ENCODE measurements at regions not wholly inside any gene's neighbourhood (a gene's known extent, or its start where the extent isn't known, plus 50 kb on each side); places are given as distances from the start of the nearest gene placed in this dataset.
"Not testable (repeated sequence)": the region's sequence is repeated elsewhere in the genome, so short reads cannot be mapped to it uniquely, and the experiment has no call there.

- no peaks in the 10 kb centered on the region for H3K9me3 ChIP-seq (ENCODE audit: control insufficient read depth, insufficient read depth, low read length)
- H3K27ac ChIP-seq (ENCODE audit: low read length) = no peak overlapping the region
Observed at GRCh38 chr13:21297447-21297846, 121.0 kb downstream of the MRPL57 start.

GRCh38 chr13:21297914-21298831 lies 121.7 kb downstream of the MRPL57 start:
- Histone ChIP-seq H3K4me1 (ENCODE audit: control insufficient read depth, insufficient read depth, low read length) (no peaks in the 10 kb centered on the region), H3K27me3 (ENCODE audit: control insufficient read depth, insufficient read depth, low read length) (no peaks in the 10 kb centered on the region), H3K9me3 (ENCODE audit: control insufficient read depth, insufficient read depth, low read length) (no peaks in the 10 kb centered on the region), H3K36me3 (ENCODE audit: control insufficient read depth, insufficient read depth, low read length) (no peaks in the 10 kb centered on the region), H3K4me3 (ENCODE audit: low read length) (peak overlapping the region; percentile 58), H3K27ac (ENCODE audit: low read length) (no peak overlapping the region)
- WGBS (ENCODE audit: insufficient coverage, insufficient read length) = no CpG with 5 or more reads among the region's 74 CpGs
- DNase-seq (ENCODE audit: low read depth, low spot score) = peak; percentile 81

More at GRCh38 chr13:21297447-21297846, 121.0 kb downstream of the MRPL57 start:
- DNase-seq (ENCODE audit: low read depth, low spot score) = no peak
- Histone ChIP-seq H3K27me3 (ENCODE audit: control insufficient read depth, insufficient read depth, low read length) (no peaks in the 10 kb centered on the region), H3K4me1 (ENCODE audit: control insufficient read depth, insufficient read depth, low read length) (no peaks in the 10 kb centered on the region), H3K4me3 (ENCODE audit: low read length) (no peak overlapping the region), H3K36me3 (ENCODE audit: control insufficient read depth, insufficient read depth, low read length) (no peaks in the 10 kb centered on the region)
- WGBS (ENCODE audit: insufficient coverage, insufficient read length) = 100% methylated on average over 1 of the region's 2 CpGs

GRCh38 chr13:21304256-21304655 lies 127.8 kb downstream of the MRPL57 start:
- H3K27me3 ChIP-seq (ENCODE audit: control insufficient read depth, insufficient read depth, low read length) = no peaks in the 10 kb centered on the region
- no CpG with 5 or more reads among the region's 6 CpGs for WGBS (ENCODE audit: insufficient coverage, insufficient read length)
- 0 out of 2 replicates have a peak, but pooled peaks cover 1% of the 10 kb centered on the region for H3K4me1 ChIP-seq (ENCODE audit: control insufficient read depth, insufficient read depth, low read length)
- DNase-seq (ENCODE audit: low read depth, low spot score) = no peak
- no peaks in the 10 kb centered on the region for H3K36me3 ChIP-seq (ENCODE audit: control insufficient read depth, insufficient read depth, low read length)
- no peak overlapping the region for H3K27ac ChIP-seq (ENCODE audit: low read length)
- H3K4me3 ChIP-seq (ENCODE audit: low read length) = no peak overlapping the region
- H3K9me3 ChIP-seq (ENCODE audit: control insufficient read depth, insufficient read depth, low read length) = no peaks in the 10 kb centered on the region

- DNase-seq (ENCODE audit: low read depth, low spot score); H3K27me3 ChIP-seq (ENCODE audit: control insufficient read depth, insufficient read depth, low read length); H3K9me3 ChIP-seq (ENCODE audit: control insufficient read depth, insufficient read depth, low read length); H3K4me1 ChIP-seq (ENCODE audit: control insufficient read depth, insufficient read depth, low read length); H3K36me3 ChIP-seq (ENCODE audit: control insufficient read depth, insufficient read depth, low read length); H3K4me3 ChIP-seq (ENCODE audit: low read length); H3K27ac ChIP-seq (ENCODE audit: low read length): not testable (repeated sequence)
- no CpG with 5 or more reads among the region's 12 CpGs for WGBS (ENCODE audit: insufficient coverage, insufficient read length)
Observed at GRCh38 chr13:21306300-21307073, 130.0 kb downstream of the MRPL57 start.

- H3K27me3 ChIP-seq (ENCODE audit: control insufficient read depth, insufficient read depth, low read length); H3K4me1 ChIP-seq (ENCODE audit: control insufficient read depth, insufficient read depth, low read length); H3K4me3 ChIP-seq (ENCODE audit: low read length); H3K27ac ChIP-seq (ENCODE audit: low read length); DNase-seq (ENCODE audit: low read depth, low spot score); H3K36me3 ChIP-seq (ENCODE audit: control insufficient read depth, insufficient read depth, low read length); H3K9me3 ChIP-seq (ENCODE audit: control insufficient read depth, insufficient read depth, low read length): not testable (repeated sequence)
- no CpG with 5 or more reads among the region's 12 CpGs for WGBS (ENCODE audit: insufficient coverage, insufficient read length)
Observed at GRCh38 chr13:21307158-21307557, 130.7 kb downstream of the MRPL57 start.

- no peak overlapping the region for H3K4me3 ChIP-seq (ENCODE audit: low read length)
- no peak overlapping the region for H3K27ac ChIP-seq (ENCODE audit: low read length)
- no peaks in the 10 kb centered on the region for H3K27me3 ChIP-seq (ENCODE audit: control insufficient read depth, insufficient read depth, low read length)
- no peaks in the 10 kb centered on the region for H3K9me3 ChIP-seq (ENCODE audit: control insufficient read depth, insufficient read depth, low read length)
- no peak for DNase-seq (ENCODE audit: low read depth, low spot score)
- WGBS (ENCODE audit: insufficient coverage, insufficient read length) = no CpG with 5 or more reads among the region's 2 CpGs
- no peaks in the 10 kb centered on the region for H3K36me3 ChIP-seq (ENCODE audit: control insufficient read depth, insufficient read depth, low read length)
- 0 out of 2 replicates have a peak, but pooled peaks cover 1% of the 10 kb centered on the region for H3K4me1 ChIP-seq (ENCODE audit: control insufficient read depth, insufficient read depth, low read length)
Observed at GRCh38 chr13:21308906-21309305, 132.4 kb downstream of the MRPL57 start.

- H3K9me3 ChIP-seq (ENCODE audit: control insufficient read depth, insufficient read depth, low read length) = no peaks in the 10 kb centered on the region
- H3K36me3 ChIP-seq (ENCODE audit: control insufficient read depth, insufficient read depth, low read length) = no peaks in the 10 kb centered on the region
- no peak overlapping the region for H3K4me3 ChIP-seq (ENCODE audit: low read length)
- no CpG with 5 or more reads among the region's 5 CpGs for WGBS (ENCODE audit: insufficient coverage, insufficient read length)
- 0 out of 2 replicates have a peak, but pooled peaks cover 1% of the 10 kb centered on the region for H3K4me1 ChIP-seq (ENCODE audit: control insufficient read depth, insufficient read depth, low read length)
- H3K27ac ChIP-seq (ENCODE audit: low read length) = no peak overlapping the region
- no peaks in the 10 kb centered on the region for H3K27me3 ChIP-seq (ENCODE audit: control insufficient read depth, insufficient read depth, low read length)
- DNase-seq (ENCODE audit: low read depth, low spot score) = no peak
Observed at GRCh38 chr13:21309542-21310172, 133.2 kb downstream of the MRPL57 start.

- Histone ChIP-seq H3K27ac (ENCODE audit: low read length) (no peak overlapping the region), H3K36me3 (ENCODE audit: control insufficient read depth, insufficient read depth, low read length) (no peaks in the 10 kb centered on the region), H3K27me3 (ENCODE audit: control insufficient read depth, insufficient read depth, low read length) (no peaks in the 10 kb centered on the region), H3K9me3 (ENCODE audit: control insufficient read depth, insufficient read depth, low read length) (no peaks in the 10 kb centered on the region), H3K4me1 (ENCODE audit: control insufficient read depth, insufficient read depth, low read length) (0 out of 2 replicates have a peak, but pooled peaks cover 1% of the 10 kb centered on the region), H3K4me3 (ENCODE audit: low read length) (no peak overlapping the region)
- DNase-seq (ENCODE audit: low read depth, low spot score) = no peak
- no CpG with 5 or more reads among the region's 3 CpGs for WGBS (ENCODE audit: insufficient coverage, insufficient read length)
Observed at GRCh38 chr13:21310220-21310619, 133.8 kb downstream of the MRPL57 start.

GRCh38 chr13:21314976-21315375 lies 138.5 kb downstream of the MRPL57 start:
- H3K27me3 ChIP-seq (ENCODE audit: control insufficient read depth, insufficient read depth, low read length); H3K9me3 ChIP-seq (ENCODE audit: control insufficient read depth, insufficient read depth, low read length); H3K4me3 ChIP-seq (ENCODE audit: low read length); H3K4me1 ChIP-seq (ENCODE audit: control insufficient read depth, insufficient read depth, low read length); H3K27ac ChIP-seq (ENCODE audit: low read length); H3K36me3 ChIP-seq (ENCODE audit: control insufficient read depth, insufficient read depth, low read length); DNase-seq (ENCODE audit: low read depth, low spot score): not testable (repeated sequence)
- WGBS (ENCODE audit: insufficient coverage, insufficient read length) = no CpG with 5 or more reads among the region's 1 CpG

- no peak for DNase-seq (ENCODE audit: low read depth, low spot score)
- H3K27ac ChIP-seq (ENCODE audit: low read length) = no peak overlapping the region
- no peak overlapping the region for H3K4me3 ChIP-seq (ENCODE audit: low read length)
- no peaks in the 10 kb centered on the region for H3K27me3 ChIP-seq (ENCODE audit: control insufficient read depth, insufficient read depth, low read length)
- no peaks in the 10 kb centered on the region; the same call in 1 of the 2 replicates for H3K4me1 ChIP-seq (ENCODE audit: control insufficient read depth, insufficient read depth, low read length)
- no peaks in the 10 kb centered on the region for H3K36me3 ChIP-seq (ENCODE audit: control insufficient read depth, insufficient read depth, low read length)
- no peaks in the 10 kb centered on the region for H3K9me3 ChIP-seq (ENCODE audit: control insufficient read depth, insufficient read depth, low read length)
Observed at GRCh38 chr13:21316376-21316775, 139.9 kb downstream of the MRPL57 start.
